Fibroblast of upper back skin (primary cell): ENCODE measurements at regions not wholly inside any gene's neighbourhood (a gene's known extent, or its start where the extent isn't known, plus 50 kb on each side); places are given as distances from the start of the nearest gene placed in this dataset.

Experiments used
- DNase-seq: peaks from one replicate; pipeline ENCODE4 v3.0.0-alpha.2; 2013

DNA sequence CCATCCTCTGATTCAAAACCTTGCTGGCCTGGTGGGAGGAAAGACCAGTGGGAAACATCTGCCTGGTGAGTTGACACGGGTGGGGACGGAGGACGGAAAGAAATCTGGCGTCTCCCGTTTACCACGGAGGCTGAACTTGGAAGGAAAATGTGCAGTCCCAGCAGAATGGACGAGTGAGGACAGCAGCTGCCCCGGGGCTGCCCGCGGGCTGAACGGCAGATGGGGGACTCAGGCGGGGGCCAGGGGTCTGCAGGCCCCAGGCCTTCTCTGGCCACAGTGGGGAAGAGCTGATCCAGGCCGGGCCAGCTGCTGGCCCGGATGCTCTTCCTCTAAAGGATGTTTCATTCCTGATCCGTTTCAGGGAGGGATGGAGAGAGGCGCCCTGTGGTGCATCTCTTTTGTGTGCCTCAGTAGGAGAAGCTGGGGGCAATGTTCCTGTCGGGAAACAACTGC is 147.5 kb upstream of the CHST15 start:
- no peak for DNase-seq

DNA sequence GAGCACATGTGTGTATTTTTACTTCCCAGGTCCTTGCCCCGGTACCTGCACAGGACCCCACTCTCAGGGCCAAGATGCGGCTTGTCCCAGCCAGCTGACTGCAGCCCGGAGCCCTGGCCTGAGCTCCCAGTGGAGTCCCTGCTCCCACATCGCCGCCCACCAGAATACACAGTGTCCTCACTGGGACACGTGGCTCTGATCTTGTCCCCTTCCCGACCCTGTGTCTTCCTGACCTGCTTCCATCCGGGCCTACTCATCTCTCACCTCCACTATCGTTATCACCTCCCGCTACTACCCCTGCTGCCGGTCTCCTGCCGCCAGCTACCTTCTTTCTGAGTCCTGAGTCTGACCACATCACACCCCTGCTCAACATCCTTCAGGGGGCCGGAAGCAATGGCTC is 146.3 kb upstream of the CHST15 start:
- no peak for DNase-seq

DNA sequence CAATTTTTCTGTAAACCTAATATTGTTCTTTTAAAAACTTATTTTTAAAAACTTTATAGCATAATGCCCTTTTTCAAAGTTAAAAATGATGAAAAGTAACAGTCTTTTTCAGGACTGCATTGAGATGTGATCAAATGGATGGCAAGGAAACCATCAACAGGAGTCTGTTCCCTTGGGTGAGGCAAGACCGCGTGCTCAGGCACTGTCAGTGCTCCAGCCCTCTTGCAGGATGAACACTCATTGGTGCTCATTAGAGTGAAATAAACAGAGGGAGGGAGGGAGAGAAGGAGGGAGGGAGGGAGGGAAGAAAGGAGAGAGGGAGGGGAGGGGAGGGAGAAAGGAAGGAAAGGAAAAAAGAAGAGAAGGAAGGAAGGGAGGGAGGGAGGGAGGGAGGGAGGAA is 145.7 kb upstream of the CHST15 start:
- no peak for DNase-seq

DNA sequence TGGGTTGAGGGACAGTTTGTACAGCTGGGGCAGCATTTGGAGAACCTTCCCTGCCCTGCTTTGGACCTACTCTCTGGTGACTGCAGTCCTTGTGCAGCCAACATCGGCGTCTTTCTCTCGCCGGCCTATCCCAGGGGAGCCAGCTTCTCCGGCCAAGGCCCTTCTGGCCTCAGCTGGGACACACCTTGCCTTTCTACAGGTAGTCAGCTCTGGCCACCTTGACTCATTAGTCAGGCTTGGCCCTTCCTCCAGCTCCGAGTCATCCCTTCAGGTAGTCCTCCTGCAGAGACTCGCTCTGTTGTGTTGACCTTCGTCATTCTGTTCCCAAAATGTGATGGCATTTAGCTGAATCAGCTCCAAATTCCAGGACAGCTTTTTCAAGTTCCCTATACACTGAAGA is 145.0 kb upstream of the CHST15 start:
- no peak for DNase-seq

DNA sequence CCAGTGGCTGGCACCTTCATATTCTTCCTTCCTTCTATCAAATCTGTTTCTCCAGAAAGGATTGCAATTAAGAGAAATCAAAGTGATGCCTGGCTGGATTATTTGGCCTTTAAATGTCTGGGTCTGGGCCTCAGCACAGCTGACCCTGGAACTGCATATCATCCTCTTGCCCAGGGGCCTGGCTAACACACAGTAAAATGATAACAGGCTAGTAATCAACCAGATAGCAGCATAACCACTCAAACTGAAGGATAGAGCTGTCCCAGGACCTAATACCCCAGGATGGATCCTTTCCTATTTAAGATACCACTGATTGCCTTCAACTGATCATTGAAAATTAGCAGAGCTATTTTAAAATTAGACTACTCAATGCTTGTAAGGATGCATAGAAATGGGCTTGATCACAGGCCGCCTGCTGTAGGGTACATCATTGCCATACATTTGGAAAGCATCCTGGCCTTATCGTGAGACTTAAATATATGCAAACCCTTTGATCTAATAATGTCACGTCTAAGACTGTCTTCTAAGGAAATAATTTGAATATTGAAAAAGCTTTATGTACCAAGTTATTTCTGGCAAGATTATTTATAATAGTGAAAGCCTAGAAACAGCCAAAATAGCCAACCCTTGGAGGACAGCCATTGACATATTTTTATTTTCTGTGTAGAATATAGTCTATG is 144.0 kb upstream of the CHST15 start:
- no peak for DNase-seq

DNA sequence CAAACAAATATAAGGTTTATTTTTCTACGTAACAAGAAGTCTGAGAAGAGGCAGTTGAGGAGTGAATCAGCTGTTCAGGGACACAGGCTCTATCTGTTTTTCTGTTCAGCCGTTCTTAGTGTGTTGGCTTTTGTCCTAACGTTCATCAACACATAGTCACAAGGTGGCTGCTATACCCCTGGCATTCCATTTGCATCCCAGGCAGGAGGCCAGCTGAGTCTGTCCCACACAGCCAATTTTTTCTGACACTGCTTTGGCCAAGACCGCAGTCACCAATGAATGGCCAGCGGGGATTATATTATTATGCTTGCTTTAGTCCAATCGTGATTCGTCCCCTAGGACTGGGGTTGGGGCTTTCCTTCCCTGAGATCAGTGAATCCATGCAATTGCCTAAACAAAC is 143.4 kb upstream of the CHST15 start:
- DNase-seq = no peak

DNA sequence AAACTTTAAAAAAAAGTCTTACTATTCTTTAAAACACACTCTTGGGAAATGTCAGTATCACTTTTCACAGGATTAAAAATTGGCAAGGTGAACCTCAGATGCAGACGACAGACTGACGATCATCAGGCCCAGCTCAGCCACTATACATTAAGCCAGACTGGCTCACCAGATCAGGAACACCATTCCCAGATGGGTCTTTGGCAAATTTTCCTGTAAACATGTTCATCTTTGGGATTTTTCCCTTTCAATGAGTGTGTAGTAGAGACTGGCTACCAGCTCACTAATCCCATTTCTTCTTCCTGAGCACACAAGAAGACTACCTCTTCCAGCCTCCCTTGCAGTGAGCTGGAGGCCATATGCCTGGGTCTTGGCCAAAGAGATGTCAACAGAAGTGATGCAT is 142.7 kb upstream of the CHST15 start:
- no peak for DNase-seq

DNA sequence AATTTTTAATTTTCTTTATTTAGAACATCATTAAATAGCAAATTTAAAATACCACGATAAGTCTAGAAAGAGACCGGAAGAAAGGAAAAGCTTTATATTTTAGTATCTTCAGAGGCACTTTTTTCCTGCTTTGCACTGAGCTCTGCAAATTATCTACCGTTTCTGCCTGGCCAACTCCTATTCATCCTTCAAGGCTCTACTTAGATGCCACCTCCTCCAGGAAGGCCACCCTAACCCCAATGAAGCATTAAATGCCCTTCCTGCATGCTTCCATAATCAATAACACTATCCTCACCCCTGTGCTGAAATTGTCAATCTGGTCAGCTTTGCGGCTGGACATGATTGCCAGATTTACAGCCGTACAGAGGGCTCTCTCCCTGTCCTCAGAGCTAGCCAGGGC is 141.8 kb upstream of the CHST15 start:
- DNase-seq = no peak

DNA sequence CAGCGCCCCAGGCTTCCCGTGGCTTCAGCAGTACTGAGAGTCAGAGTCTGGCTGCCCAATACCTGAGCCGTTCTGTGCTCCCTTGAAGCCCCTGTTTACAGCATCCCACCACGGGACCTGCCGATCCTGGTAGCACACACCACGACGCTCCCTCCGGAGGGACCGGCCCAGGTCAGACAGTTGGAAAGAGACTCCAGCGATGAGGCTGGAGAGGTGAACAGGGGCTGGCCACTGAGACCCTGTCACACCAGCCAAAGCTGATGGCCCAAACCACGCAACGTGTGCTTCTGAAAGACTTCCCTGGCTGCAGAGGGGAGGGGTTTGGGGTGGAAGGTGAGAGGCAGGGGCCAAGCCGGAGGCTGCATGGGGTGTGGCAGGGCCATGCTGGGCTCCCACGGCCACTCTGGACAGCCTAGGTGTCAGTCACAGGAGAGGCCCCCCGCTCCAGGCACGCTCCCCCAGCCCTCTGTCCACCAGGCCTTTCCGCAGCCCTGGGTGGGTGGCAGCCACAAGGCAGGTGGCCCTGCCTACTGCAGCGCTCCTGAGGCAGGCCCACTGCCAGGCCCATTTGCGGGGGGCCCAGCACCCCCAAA is 140.2 kb upstream of the CHST15 start:
- DNase-seq = no peak

DNA sequence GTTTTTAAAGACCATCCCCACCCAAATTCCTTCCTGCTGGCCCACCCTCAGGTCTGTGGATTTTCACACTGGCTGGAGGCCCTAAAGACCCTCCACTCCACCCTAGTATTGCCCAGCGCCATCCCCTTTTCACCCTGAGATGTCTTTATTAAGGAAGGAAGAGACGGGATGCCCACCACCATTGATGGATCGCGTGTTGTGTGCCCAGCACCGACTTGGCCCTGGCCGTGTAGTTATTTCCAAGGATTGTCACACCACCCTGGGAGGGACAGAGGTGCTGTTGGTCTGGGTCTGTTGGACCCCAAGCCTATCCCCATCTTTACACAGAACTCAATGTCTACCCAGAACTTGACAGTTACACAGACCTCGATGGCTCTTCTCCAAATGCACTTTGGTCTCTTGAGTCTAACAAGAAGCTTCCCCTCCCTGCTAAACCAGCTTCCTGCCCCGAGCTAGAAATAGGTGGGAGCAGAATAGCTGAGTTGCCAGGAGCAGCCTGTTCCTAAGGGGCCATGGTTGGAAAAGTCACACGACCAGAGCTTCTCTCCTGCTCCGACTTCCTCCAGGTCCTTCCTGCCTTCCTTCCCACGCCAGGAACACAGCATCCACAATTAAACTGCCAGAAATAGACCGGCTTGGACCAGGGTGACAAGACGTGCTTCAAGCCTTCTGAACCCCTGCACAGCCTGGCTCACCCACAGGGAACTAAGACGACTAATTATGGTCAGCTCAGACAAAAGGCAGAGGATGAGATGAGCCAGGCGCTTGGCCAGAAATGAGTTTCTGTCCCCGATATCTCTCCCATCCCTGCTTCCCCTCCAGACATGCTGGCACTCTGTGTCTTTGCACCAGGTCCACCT is 139.5 kb upstream of the CHST15 start:
- DNase-seq = no peak

DNA sequence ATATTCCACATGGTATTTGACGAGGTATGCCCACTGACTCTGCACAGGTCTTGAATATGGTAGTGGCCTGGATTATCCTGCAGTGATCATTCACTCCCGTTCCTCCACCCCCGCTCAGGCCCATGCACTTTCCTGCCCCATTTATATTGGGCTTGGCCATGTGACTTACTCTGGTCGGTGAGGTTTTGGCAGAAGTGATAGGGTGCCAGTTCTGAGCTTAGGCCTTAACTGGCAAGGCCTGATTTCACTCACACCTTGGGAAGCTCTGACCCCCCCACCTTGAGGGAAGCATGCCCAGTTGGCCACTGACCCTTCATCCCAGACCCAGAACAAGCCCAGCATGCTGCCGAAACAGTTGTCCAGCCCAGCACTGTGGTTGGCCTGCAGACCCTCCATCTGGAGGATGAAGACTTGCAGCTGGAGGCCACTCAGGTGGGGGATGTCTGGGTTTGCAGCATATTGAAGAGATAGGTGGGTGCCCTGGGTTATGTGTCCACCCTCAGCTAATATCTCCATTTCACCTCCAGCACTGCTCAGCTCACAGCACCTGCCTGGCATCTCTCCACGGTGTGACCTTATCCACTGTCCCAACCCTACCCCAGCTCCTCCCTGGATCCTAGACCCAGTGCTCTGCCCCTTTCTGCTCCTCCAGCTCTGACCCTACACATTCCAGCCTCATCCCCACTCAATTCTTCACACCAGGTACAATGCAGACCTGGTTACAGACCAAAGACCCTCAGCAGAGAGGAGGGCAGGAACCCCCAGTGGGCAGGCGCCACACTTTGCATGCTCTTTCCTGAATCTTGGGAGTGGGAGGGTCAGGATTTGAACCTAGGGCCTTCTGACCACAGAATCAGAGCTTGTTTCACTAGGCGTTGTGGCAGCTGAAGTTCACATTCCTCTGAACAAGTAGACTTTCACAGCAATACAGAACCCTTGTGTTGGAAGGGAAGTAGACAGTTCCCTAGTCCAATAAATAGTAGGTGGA is 138.1 kb upstream of the CHST15 start:
- no peak for DNase-seq

DNA sequence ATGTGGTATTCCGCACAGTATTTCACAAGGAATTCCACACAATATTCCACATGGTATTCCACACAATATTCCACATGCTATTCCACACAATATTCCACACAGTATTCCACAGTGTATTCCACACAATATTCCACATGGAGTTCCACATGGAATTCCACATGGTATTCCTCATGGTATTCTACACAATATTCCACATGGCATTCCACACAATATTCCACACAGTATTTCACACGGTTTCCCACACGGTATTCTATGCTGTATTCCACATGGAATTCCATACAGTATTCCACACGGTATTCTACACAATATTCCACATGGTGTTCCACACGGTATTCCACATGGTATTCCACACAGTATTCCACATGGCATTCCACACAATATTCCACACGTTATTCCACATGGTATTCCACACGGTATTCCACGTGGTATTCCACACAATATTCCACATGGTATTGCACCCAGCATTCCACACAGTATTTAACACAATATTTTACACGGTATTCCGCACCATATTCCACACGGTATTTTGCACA is 137.3 kb upstream of the CHST15 start:
- DNase-seq = no peak

DNA sequence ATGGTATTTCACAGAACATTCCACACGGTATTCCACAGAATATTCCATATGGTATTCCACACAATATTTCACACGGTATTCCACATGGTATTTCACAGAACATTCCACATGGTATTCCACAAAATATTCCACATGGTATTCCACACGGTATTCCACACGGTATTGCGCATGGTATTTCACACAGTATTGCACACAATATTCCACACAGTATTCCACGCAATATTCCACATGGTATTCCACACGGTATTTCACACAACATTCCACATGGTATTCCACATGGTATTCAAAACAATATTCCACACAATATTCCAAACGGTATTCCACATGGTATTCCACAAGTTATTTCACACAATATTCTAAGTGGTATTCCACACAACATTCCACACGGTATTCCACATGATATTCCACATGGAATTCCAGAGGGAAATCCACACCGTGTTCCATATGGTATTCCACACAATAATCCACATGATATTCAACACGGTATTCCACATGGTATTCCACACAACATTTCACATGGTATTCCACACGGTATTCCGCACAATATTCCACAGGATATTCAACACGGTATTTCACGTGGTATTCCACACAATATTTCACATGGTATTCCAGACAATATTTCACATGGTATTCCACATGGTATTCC is 136.7 kb upstream of the CHST15 start:
- DNase-seq = no peak

DNA sequence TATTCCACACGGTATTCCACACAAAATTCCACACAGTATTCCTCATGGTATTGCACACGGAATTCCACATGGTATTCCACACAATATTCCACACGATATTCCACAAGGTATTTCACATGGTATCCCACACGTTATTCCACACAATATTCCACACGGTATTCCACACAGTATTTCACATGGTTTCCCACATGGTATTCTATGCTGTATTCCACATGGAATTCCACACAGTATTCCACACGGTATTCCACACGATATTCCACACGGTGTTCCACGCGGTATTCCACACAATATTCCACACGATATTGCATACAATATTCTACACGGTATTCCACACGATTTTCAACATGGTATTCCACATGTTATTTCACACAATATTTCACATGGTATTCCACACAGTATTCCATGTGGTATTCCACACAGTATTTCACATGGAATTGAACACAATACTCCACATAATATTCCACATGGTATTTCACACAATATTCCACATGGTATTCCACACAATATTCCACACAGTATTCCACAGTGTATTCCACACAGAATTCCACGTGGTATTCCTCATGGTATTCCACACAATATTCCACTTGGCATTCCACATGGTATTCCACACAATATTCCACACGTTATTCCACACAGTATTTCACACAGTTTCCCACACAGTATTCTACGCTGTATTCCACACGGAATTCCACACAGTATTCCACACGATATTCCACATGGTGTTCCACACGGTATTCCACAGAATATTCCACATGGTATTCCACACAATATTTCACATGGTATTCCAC is 136.0 kb upstream of the CHST15 start:
- DNase-seq = no peak

DNA sequence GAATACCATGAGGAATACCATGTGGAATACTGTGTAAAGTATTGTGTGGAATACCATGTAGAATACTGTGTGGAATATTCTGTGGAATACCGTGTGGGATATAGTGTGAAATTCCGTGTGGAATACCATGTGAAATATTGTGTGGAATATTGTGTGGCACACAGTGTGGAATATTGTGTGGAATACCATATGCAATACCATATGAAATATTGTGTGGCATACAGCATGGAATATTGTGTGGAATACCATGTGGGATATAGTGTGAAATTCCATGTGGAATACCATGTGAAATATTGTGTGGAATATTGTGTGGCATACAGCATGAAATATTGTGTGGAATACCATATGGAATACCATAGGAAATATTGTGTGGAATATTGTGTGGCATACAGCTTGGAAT is 135.1 kb upstream of the CHST15 start:
- no peak for DNase-seq

DNA sequence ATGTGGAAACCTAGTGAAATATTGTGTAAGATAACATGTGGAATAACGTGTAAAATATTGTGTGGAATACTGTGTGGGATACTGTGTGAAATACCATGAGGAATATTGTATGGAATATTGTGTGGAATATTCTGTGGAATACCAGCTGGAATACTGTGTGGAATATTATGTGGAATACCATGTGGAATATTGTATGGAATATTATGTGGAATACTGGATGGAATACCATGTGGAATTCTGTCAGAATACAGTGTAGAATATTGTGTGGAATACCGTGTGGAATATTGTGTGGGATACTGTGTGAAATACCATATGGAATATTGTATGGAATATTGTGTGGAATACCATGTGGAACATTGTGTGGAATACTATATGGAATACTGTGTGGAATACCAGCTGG is 134.6 kb upstream of the CHST15 start:
- DNase-seq = no peak

DNA sequence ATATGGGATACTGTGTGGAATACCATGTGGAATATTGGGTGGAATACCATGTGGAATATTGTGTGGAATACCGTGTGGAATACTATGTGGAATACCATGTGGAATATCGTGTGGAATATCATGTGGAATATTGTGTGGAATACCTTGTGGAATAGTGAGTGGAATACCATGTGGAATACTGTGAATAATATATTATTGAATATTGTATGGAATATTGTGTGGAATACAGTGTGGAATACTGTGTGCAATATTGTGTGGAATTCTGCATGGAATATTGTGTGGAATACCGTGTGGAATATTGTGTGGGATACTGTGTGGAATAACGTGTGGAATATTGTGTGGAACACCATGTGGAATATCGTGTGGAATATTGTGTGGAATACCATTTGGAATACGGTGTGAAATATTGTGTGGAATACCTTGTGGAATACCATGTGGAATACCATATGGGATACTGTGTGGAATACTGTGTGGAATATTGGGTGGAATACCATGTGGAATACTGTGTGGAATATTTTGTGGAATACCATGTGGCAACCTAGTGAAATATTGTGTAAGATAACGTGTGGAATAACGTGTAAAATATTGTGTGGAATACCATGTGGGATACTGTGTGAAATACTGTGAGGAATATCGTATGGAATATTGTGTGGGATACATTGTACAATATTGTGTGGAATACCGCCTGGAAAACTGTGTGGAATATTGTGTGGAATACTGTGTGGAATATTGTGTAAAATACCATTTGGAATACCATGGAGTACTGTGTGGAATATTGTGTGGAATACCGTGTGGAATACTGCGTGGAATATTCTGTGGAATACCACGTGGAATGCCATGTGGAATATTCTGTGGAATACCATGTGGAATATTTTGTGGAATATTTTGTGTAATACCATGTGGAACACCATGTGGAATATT is 133.9 kb upstream of the CHST15 start:
- DNase-seq = no peak

DNA sequence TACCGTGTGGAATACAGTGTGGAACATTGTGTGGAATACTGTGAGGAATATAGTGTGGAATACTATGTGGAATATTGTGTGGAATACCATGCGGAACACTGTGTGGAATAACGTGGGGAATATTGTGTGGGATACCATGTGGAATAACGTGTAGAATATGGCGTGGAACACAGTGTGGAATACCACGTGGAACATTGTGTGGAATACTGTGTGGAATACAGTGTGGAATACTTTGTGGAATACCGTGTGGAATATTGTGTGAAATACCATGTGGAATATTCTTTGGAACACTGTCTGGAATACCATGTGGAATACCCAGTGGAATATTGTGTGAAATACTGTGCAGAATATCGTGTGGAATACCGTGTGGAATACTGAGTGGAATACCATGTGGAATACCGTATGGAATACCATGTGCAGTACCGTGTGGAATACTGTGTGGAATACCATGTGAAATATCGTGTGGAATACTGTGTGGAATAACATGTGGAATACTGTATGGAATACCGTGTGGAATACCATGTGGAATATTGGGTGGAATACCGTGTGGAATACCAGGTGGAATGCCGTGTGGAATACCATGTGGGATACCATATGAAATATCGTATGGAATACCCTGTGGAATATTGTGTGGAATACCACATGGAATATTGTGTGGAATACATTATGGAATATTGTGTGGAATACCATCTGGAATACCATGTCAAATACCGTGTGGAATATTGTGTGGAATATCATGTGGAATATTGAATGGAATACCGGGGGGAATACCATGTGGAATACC is 133.1 kb upstream of the CHST15 start:
- no peak for DNase-seq
